Ishikawa (cell line): ENCODE measurements at regions not wholly inside any gene's neighbourhood (a gene's known extent, or its start where the extent isn't known, plus 50 kb on each side); places are given as distances from the start of the nearest gene placed in this dataset.

Experiments used
- CEBPB ChIP-seq: IDR thresholded peaks from 2 replicates; pipeline ENCODE4 v1.6.1; 2012
- CREB1 ChIP-seq: IDR thresholded peaks from 2 replicates; pipeline ENCODE4 v1.6.1; 2012; ENCODE audit warnings: low read depth
- EGR1 ChIP-seq: IDR thresholded peaks from 2 replicates; pipeline ENCODE4 v1.6.1; 2012
- EP300 ChIP-seq: IDR thresholded peaks from 2 replicates; pipeline ENCODE4 v1.6.1; 2012; ENCODE audit warnings: borderline replicate concordance
- FOXM1 ChIP-seq: IDR thresholded peaks from 2 replicates; pipeline ENCODE4 v1.6.1; 2012; ENCODE audit warnings: low read depth, borderline replicate concordance
- MAX ChIP-seq: IDR thresholded peaks from 2 replicates; pipeline ENCODE4 v1.6.1; 2012
- NFIC ChIP-seq: IDR thresholded peaks from 2 replicates; pipeline ENCODE4 v1.6.1; 2012
- RAD21 ChIP-seq: IDR thresholded peaks from 2 replicates; pipeline ENCODE4 v1.6.1; 2012; ENCODE audit warnings: low read depth
- REST ChIP-seq: IDR thresholded peaks from 2 replicates; pipeline ENCODE4 v1.6.1; 2012; ENCODE audit warnings: low read depth, mild to moderate bottlenecking
- TAF1 ChIP-seq: IDR thresholded peaks from 2 replicates; pipeline ENCODE4 v1.6.1; 2012; ENCODE audit warnings: low read depth, mild to moderate bottlenecking
- TCF12 ChIP-seq: IDR thresholded peaks from 2 replicates; pipeline ENCODE4 v1.6.1; 2012; ENCODE audit warnings: low read depth
- TEAD4 ChIP-seq: IDR thresholded peaks from 2 replicates; pipeline ENCODE4 v1.6.1; 2012
- USF1 ChIP-seq: IDR thresholded peaks from 2 replicates; pipeline ENCODE4 v1.6.1; 2012
- YY1 ChIP-seq: IDR thresholded peaks from 2 replicates; pipeline ENCODE4 v1.6.1; 2012; ENCODE audit warnings: low read depth
- ZBTB7A ChIP-seq: IDR thresholded peaks from 2 replicates; pipeline ENCODE4 v1.6.1; 2012; ENCODE audit warnings: low read depth

GRCh38 chr5:118604106-118604505 is 384.2 kb downstream of the DTWD2 start:
- TF ChIP-seq ZBTB7A (no peak), TCF12 (no peak), YY1 (no peak), TEAD4 (no peak), EP300 (no peak), FOXM1 (no peak), EGR1 (no peak)

GRCh38 chr5:118603278-118603677 is 385.1 kb downstream of the DTWD2 start:
- TF ChIP-seq EGR1 (no peak), TCF12 (no peak)

- no peak for TF ChIP-seq FOXM1
- no peak for TF ChIP-seq MAX
- no peak for TF ChIP-seq CREB1
- TF ChIP-seq CEBPB: no peak
- no peak for TF ChIP-seq YY1
- TF ChIP-seq NFIC: no peak
Measured at GRCh38 chr5:118598311-118598710, 390.0 kb downstream of the DTWD2 start.

- no peak for TF ChIP-seq RAD21
- no peak for TF ChIP-seq EP300
- TF ChIP-seq ZBTB7A: no peak
- TF ChIP-seq CREB1: no peak
- TF ChIP-seq USF1: no peak
- no peak for TF ChIP-seq FOXM1
- TF ChIP-seq TCF12: no peak
- no peak for TF ChIP-seq TAF1
- TF ChIP-seq NFIC: no peak
Measured at GRCh38 chr5:118597543-118597942, 390.8 kb downstream of the DTWD2 start.

GRCh38 chr5:118596255-118596654 is 392.1 kb downstream of the DTWD2 start:
- TF ChIP-seq YY1 (no peak), RAD21 (no peak), NFIC (no peak), USF1 (no peak), REST (no peak), EGR1 (no peak), CEBPB (no peak)

GRCh38 chr5:118593003-118593328 is 395.4 kb downstream of the DTWD2 start:
- TF ChIP-seq FOXM1: no peak
- TF ChIP-seq USF1: no peak
- no peak for TF ChIP-seq EGR1
- no peak for TF ChIP-seq REST
- TF ChIP-seq ZBTB7A: no peak
- TF ChIP-seq NFIC: no peak
- no peak for TF ChIP-seq MAX
- TF ChIP-seq RAD21: no peak
- no peak for TF ChIP-seq TCF12
- no peak for TF ChIP-seq CREB1
- TF ChIP-seq YY1: no peak
- no peak for TF ChIP-seq EP300
- no peak for TF ChIP-seq TEAD4
- TF ChIP-seq CEBPB: no peak
- TF ChIP-seq TAF1: no peak
